ENCODE measurements at regions not wholly inside any gene's neighbourhood (a gene's known extent, or its start where the extent isn't known, plus 50 kb on each side); places are given as distances from the start of the nearest gene placed in this dataset.

DNA sequence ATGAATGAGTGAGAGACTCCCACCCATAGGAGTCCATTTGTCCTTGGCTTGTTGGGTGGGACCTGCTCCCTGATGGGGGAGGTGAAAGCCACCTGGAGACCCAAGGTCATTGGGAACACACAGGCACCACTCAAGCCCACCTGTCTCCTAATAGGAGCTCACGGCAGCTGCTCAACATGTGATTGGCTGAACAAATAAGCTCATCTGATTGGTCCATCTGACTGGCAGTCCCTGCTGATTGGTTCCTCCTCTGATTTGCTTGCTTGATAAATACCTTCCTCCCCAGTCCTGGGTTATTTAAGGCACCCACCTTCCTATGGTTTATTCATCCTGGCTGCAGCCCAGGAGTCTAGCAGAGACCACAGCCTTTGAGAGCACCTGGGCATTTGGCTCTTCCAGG, 502.9 kb downstream of the PTPRU start:
- TF ChIP-seq BRCA1 (IDR thresholded peaks at IDR 0.05; ENCODE audit: low read depth, low read length) (no peak), ZNF207 (IDR thresholded peaks at IDR 0.05; ENCODE audit: borderline replicate concordance) (no peak), SPI1 (IDR thresholded peaks at IDR 0.05; ENCODE audit: borderline replicate concordance, insufficient read depth, low read depth, low read length) (no peak), RCOR1 (conservative IDR thresholded peaks at IDR 0.05; ENCODE audit: low read depth, low read length) (no peak), RELA (IDR thresholded peaks at IDR 0.05; ENCODE audit: borderline replicate concordance, partially characterized antibody) (no peak)
- TF ChIP-seq, protein P1, sequence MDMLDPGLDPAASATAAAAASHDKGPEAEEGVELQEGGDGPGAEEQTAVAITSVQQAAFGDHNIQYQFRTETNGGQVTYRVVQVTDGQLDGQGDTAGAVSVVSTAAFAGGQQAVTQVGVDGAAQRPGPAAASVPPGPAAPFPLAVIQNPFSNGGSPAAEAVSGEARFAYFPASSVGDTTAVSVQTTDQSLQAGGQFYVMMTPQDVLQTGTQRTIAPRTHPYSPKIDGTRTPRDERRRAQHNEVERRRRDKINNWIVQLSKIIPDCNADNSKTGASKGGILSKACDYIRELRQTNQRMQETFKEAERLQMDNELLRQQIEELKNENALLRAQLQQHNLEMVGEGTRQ (IDR thresholded peaks at IDR 0.05; ENCODE audit: borderline replicate concordance, low read depth, low read length) = no peak
